ENCODE measurements at regions not wholly inside any gene's neighbourhood (a gene's known extent, or its start where the extent isn't known, plus 50 kb on each side); places are given as distances from the start of the nearest gene placed in this dataset.

DNA sequence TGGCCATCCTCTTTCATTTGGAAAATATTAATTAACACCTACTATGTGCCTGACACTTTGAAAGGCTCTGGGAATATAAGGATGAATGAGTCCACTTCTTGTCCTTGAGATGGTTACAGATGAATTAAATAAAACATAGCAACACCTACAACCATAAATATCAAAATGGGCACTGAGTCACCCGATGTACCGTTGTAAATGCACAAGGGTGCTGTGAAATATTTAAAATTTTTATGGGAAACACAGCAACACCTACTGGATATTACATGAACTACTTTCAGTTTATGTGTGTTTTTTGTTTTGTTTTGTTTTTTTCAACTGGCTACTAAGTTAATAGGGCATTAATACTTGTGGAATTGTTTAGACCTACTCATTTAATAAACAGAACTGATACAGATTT is 239.0 kb upstream of the NAALADL2 start:
- Histone ChIP-seq H2BK15ac (ENCODE audit: low read depth, poor library complexity, severe bottlenecking) (no peak overlapping the region), H4K91ac (ENCODE audit: low read length) (no peak overlapping the region), H2BK5ac (ENCODE audit: low read depth, low read length, poor library complexity, severe bottlenecking) (no peak overlapping the region), H3K36me3 (ENCODE audit: control insufficient read depth in 1 of 2, insufficient read depth in 2 of 2, low read depth in 1 of 2, low read length in 2 of 2) (no peaks in the 10 kb centered on the region), H3K4ac (ENCODE audit: low read depth in 1 of 2, low read length in 2 of 2) (no peak overlapping the region), H2BK120ac (ENCODE audit: low read depth, low read length) (no peak overlapping the region), H3K23ac (ENCODE audit: low read length in 2 of 2) (no peak overlapping the region), H3K14ac (ENCODE audit: low read length in 2 of 2) (no peak overlapping the region), H2AK5ac (ENCODE audit: low read length, severe bottlenecking) (no peak overlapping the region), H3K4me1 (ENCODE audit: control insufficient read depth, insufficient read depth, low read depth, low read length) (no peaks in the 10 kb centered on the region), H3K79me1 (replicated peaks; ENCODE audit: low read length, poor library complexity, severe bottlenecking) (no peaks in the 10 kb centered on the region), H4K8ac (ENCODE audit: low read length) (no peak overlapping the region), H3K9ac (ENCODE audit: low read length) (peak overlapping the region; percentile 39), H3K27me3 (ENCODE audit: control insufficient read depth in 1 of 2, insufficient read depth in 1 of 2, low read length in 2 of 2) (no peaks in the 10 kb centered on the region), H2AFZ (ENCODE audit: low read depth, low read length) (no peak overlapping the region), H2BK12ac (ENCODE audit: low read length in 2 of 2) (no peak overlapping the region), H3K27ac (ENCODE audit: low read length, poor library complexity, severe bottlenecking) (no peak overlapping the region), H3K18ac (ENCODE audit: low read depth in 1 of 2, low read length in 2 of 2) (no peak overlapping the region), H3K4me3 (ENCODE audit: insufficient read depth in 1 of 2, low read depth in 1 of 2, low read length in 2 of 2) (no peak overlapping the region), H3K4me2 (ENCODE audit: low read length, poor library complexity, severe bottlenecking) (no peak overlapping the region), H3K9me3 (ENCODE audit: control insufficient read depth, low read length) (no peaks in the 10 kb centered on the region)
- DNase-seq, result no peak
- 80% methylated on average over 1 of the region's 2 CpGs for WGBS

DNA sequence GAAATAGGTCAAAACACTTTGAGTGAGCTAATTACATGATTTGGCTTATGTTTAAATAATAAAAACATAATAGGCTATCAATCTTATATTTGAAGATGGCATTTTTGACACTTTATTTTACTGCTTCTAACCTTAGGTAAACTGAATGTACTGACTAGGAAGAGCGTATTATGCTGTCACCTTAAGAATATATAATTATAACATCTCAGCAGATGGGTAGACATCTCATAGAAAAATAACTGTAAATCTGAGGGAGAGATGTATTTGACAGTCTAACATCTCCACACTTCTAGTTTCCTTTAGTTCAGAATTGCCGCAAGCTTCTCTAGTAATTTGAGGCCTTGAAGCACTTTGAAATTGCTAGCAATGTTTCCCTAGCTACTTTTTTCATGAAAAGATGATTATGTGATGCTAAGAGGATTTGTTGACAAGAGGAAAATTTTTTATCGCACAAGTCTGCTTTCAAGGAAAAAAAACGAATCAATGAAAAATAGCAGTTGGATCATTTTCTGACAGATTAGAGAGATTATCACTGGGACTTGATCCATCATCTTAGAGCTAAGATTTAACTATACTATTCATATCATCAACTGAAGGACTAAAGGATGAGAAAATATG is 238.2 kb upstream of the NAALADL2 start:
- DNase-seq, result no peak
- no peak overlapping the region for H3K9ac ChIP-seq (ENCODE audit: low read length)
- H3K27me3 ChIP-seq (ENCODE audit: control insufficient read depth in 1 of 2, insufficient read depth in 1 of 2, low read length in 2 of 2), result no peaks in the 10 kb centered on the region

DNA sequence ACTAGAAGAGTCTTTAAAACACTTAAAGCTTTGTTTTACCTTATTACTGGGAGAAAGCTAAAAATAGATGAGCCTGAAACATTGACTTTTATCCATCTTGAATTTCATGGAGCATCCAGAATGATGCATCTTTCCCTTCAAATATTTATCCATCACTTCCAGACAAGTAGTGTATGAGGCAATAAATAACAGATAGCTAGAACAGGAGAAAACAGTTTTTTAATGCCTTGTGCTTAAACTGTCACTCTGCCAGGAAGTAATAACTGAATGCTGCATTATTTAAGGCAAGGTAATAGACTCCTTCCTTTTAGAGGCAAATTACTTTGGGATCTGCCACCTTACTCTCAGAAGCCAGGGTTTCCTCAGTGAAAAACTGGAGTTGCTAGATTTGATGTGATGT is 225.8 kb upstream of the NAALADL2 start:
- Histone ChIP-seq H3K9ac (ENCODE audit: low read length) (no peak overlapping the region), H2BK15ac (ENCODE audit: low read depth, poor library complexity, severe bottlenecking) (no peak overlapping the region), H2AFZ (ENCODE audit: low read depth, low read length) (no peak overlapping the region), H3K4me2 (ENCODE audit: low read length, poor library complexity, severe bottlenecking) (no peak overlapping the region), H3K79me1 (replicated peaks; ENCODE audit: low read length, poor library complexity, severe bottlenecking) (no peaks in the 10 kb centered on the region), H3K18ac (ENCODE audit: low read depth in 1 of 2, low read length in 2 of 2) (no peak overlapping the region), H3K4me3 (ENCODE audit: insufficient read depth in 1 of 2, low read depth in 1 of 2, low read length in 2 of 2) (no peak overlapping the region), H3K14ac (ENCODE audit: low read length in 2 of 2) (no peak overlapping the region), H3K27me3 (ENCODE audit: control insufficient read depth in 1 of 2, insufficient read depth in 1 of 2, low read length in 2 of 2) (no peaks in the 10 kb centered on the region), H3K23ac (ENCODE audit: low read length in 2 of 2) (no peak overlapping the region), H4K91ac (ENCODE audit: low read length) (no peak overlapping the region), H2BK12ac (ENCODE audit: low read length in 2 of 2) (no peak overlapping the region), H4K8ac (ENCODE audit: low read length) (no peak overlapping the region), H3K9me3 (ENCODE audit: control insufficient read depth, low read length) (no peaks in the 10 kb centered on the region), H2BK5ac (ENCODE audit: low read depth, low read length, poor library complexity, severe bottlenecking) (no peak overlapping the region), H2AK5ac (ENCODE audit: low read length, severe bottlenecking) (no peak overlapping the region), H2BK120ac (ENCODE audit: low read depth, low read length) (no peak overlapping the region), H3K4me1 (ENCODE audit: control insufficient read depth, insufficient read depth, low read depth, low read length) (no peaks in the 10 kb centered on the region), H3K4ac (ENCODE audit: low read depth in 1 of 2, low read length in 2 of 2) (no peak overlapping the region), H3K36me3 (ENCODE audit: control insufficient read depth in 1 of 2, insufficient read depth in 2 of 2, low read depth in 1 of 2, low read length in 2 of 2) (no peaks in the 10 kb centered on the region), H3K27ac (ENCODE audit: low read length, poor library complexity, severe bottlenecking) (no peak overlapping the region)
- DNase-seq, result no peak

More for the DNA sequence above, 238.2 kb upstream of the NAALADL2 start:
- Histone ChIP-seq H2BK120ac (ENCODE audit: low read depth, low read length) (no peak overlapping the region), H3K4me1 (ENCODE audit: control insufficient read depth, insufficient read depth, low read depth, low read length) (no peaks in the 10 kb centered on the region), H3K23ac (ENCODE audit: low read length in 2 of 2) (no peak overlapping the region), H2BK12ac (ENCODE audit: low read length in 2 of 2) (no peak overlapping the region), H3K79me1 (replicated peaks; ENCODE audit: low read length, poor library complexity, severe bottlenecking) (no peaks in the 10 kb centered on the region), H3K18ac (ENCODE audit: low read depth in 1 of 2, low read length in 2 of 2) (no peak overlapping the region), H3K4me3 (ENCODE audit: insufficient read depth in 1 of 2, low read depth in 1 of 2, low read length in 2 of 2) (no peak overlapping the region), H2BK15ac (ENCODE audit: low read depth, poor library complexity, severe bottlenecking) (no peak overlapping the region), H2BK5ac (ENCODE audit: low read depth, low read length, poor library complexity, severe bottlenecking) (no peak overlapping the region), H4K8ac (ENCODE audit: low read length) (no peak overlapping the region), H2AFZ (ENCODE audit: low read depth, low read length) (no peak overlapping the region), H3K4ac (ENCODE audit: low read depth in 1 of 2, low read length in 2 of 2) (no peak overlapping the region), H3K4me2 (ENCODE audit: low read length, poor library complexity, severe bottlenecking) (no peak overlapping the region), H3K14ac (ENCODE audit: low read length in 2 of 2) (no peak overlapping the region), H3K36me3 (ENCODE audit: control insufficient read depth in 1 of 2, insufficient read depth in 2 of 2, low read depth in 1 of 2, low read length in 2 of 2) (no peaks in the 10 kb centered on the region), H4K91ac (ENCODE audit: low read length) (no peak overlapping the region), H3K27ac (ENCODE audit: low read length, poor library complexity, severe bottlenecking) (no peak overlapping the region), H2AK5ac (ENCODE audit: low read length, severe bottlenecking) (no peak overlapping the region), H3K9me3 (ENCODE audit: control insufficient read depth, low read length) (no peaks in the 10 kb centered on the region)
- WGBS, result 97% methylated on average over 3 of the region's 4 CpGs

DNA sequence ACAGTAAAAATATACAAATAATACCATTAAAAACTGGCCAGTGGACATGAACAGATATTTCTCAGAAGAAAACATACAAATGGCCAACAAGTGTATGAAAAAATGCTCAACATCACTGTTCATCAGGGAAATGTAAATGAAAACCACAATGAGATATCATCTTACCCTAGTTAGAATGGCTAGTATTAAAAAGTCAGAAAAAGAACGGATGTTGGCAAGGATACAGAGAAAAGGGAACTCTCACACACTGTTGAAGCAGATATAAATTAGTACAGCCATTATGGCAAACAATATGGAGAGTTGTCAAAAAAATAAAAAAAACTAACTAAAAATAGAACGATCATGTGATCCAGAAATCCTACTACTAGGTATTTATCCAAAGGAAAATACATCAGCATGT is 222.7 kb upstream of the NAALADL2 start:
- no peaks in the 10 kb centered on the region for H3K79me1 ChIP-seq (replicated peaks; ENCODE audit: low read length, poor library complexity, severe bottlenecking)
- no peak overlapping the region for H3K4me3 ChIP-seq (ENCODE audit: insufficient read depth in 1 of 2, low read depth in 1 of 2, low read length in 2 of 2)
- H2BK120ac ChIP-seq (ENCODE audit: low read depth, low read length), result no peak overlapping the region
- no peak overlapping the region for H2BK5ac ChIP-seq (ENCODE audit: low read depth, low read length, poor library complexity, severe bottlenecking)
- H3K14ac ChIP-seq (ENCODE audit: low read length in 2 of 2), result no peak overlapping the region
- H3K27ac ChIP-seq (ENCODE audit: low read length, poor library complexity, severe bottlenecking), result no peak overlapping the region
- no peak overlapping the region for H4K8ac ChIP-seq (ENCODE audit: low read length)
- no peak overlapping the region for H4K91ac ChIP-seq (ENCODE audit: low read length)
- H3K4me2 ChIP-seq (ENCODE audit: low read length, poor library complexity, severe bottlenecking), result no peak overlapping the region
- no peaks in the 10 kb centered on the region for H3K4me1 ChIP-seq (ENCODE audit: control insufficient read depth, insufficient read depth, low read depth, low read length)
- H3K27me3 ChIP-seq (ENCODE audit: control insufficient read depth in 1 of 2, insufficient read depth in 1 of 2, low read length in 2 of 2), result no peaks in the 10 kb centered on the region
- no peak overlapping the region for H3K4ac ChIP-seq (ENCODE audit: low read depth in 1 of 2, low read length in 2 of 2)
- no peak overlapping the region for H3K18ac ChIP-seq (ENCODE audit: low read depth in 1 of 2, low read length in 2 of 2)
- no peak overlapping the region for H3K9ac ChIP-seq (ENCODE audit: low read length)
- no CpG with 5 or more reads among the region's 2 CpGs for WGBS
- H2BK15ac ChIP-seq (ENCODE audit: low read depth, poor library complexity, severe bottlenecking), result no peak overlapping the region
- no peak overlapping the region for H3K23ac ChIP-seq (ENCODE audit: low read length in 2 of 2)
- H3K9me3 ChIP-seq (ENCODE audit: control insufficient read depth, low read length), result no peaks in the 10 kb centered on the region
- no peak overlapping the region for H2BK12ac ChIP-seq (ENCODE audit: low read length in 2 of 2)
- no peak overlapping the region for H2AFZ ChIP-seq (ENCODE audit: low read depth, low read length)
- no peaks in the 10 kb centered on the region for H3K36me3 ChIP-seq (ENCODE audit: control insufficient read depth in 1 of 2, insufficient read depth in 2 of 2, low read depth in 1 of 2, low read length in 2 of 2)
- DNase-seq, result no peak
- H2AK5ac ChIP-seq (ENCODE audit: low read length, severe bottlenecking), result no peak overlapping the region

Data from mesenchymal stem cell (in vitro differentiated cells and primary cell).